ENCODE measurements at regions not wholly inside any gene's neighbourhood (a gene's known extent, or its start where the extent isn't known, plus 50 kb on each side); places are given as distances from the start of the nearest gene placed in this dataset.
"Not testable (repeated sequence)": the region's sequence is repeated elsewhere in the genome, so short reads cannot be mapped to it uniquely, and the experiment has no call there.

DNA sequence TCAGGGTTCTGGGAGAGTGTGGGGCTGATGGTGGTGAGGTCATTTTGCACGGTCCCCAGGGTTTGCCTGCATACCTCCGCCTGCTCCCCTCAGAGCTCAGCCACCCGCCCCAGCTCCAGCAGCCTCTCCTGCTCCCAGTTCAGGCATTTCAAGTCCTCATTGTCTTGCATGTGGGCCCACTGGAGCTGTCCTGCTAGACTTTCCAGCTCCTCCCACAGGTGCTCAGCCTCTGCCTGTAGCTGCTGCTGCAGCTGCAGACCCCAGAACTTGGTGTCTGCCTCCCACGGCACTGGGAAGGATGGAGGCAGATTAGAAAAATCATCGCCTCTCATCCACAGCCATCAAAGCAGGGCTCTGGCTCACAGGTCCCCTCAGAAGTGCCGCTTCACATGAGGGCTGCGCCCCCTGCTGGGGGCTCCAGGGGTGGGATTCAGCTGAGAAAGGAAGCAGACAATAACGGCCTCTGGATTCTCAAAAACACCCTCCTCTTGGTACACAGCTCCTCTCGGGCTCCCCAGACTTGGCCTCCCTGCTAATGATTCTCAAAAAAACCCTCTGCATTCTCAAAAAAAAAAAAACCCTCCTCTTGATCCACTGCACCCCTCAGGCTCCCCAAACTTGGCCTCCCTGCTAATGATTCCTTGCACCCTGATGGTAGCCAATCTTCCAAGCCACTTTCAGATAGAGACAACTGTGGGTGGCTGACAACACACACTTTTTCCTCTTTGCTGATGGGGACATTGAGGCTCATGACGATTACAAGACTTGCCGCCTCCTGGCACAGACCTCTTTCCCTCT is 89.3 kb upstream of the C2CD4B start:
- H3K27me3 ChIP-seq (ENCODE audit: control insufficient read depth, insufficient read depth, low read length): no peaks in the 10 kb centered on the region
- TF ChIP-seq, protein P1, sequence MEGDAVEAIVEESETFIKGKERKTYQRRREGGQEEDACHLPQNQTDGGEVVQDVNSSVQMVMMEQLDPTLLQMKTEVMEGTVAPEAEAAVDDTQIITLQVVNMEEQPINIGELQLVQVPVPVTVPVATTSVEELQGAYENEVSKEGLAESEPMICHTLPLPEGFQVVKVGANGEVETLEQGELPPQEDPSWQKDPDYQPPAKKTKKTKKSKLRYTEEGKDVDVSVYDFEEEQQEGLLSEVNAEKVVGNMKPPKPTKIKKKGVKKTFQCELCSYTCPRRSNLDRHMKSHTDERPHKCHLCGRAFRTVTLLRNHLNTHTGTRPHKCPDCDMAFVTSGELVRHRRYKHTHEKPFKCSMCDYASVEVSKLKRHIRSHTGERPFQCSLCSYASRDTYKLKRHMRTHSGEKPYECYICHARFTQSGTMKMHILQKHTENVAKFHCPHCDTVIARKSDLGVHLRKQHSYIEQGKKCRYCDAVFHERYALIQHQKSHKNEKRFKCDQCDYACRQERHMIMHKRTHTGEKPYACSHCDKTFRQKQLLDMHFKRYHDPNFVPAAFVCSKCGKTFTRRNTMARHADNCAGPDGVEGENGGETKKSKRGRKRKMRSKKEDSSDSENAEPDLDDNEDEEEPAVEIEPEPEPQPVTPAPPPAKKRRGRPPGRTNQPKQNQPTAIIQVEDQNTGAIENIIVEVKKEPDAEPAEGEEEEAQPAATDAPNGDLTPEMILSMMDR (IDR thresholded peaks at IDR 0.05): peak; percentile 33

DNA sequence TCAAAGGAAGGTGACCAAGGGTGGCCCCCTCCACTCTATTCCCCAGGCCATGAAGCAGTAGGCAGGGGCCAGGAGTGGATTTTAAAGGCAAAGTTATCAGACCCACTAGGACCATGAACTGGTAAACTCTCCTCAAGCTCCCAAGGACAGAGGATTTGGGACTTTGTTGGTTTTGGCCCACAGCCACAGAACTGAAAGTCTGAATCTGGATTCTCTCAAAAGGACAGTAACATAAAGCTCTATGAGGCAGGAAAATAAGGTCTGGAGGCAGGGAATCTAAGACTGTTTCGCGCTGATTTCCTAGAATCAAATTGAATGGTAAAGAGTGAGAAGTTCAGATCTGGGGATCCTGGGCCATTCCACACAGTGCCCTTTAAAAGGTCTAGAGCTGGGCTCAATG is 91.3 kb upstream of the C2CD4B start:
- not testable (repeated sequence) for H3K79me2 ChIP-seq; H3K36me3 ChIP-seq (ENCODE audit: control insufficient read depth, insufficient read depth, low read length); H2AFZ ChIP-seq; H3K4me1 ChIP-seq; H3K27ac ChIP-seq; H3K4me2 ChIP-seq (ENCODE audit: low read length); H3K9ac ChIP-seq; H3K9me3 ChIP-seq (ENCODE audit: control insufficient read depth, low read length); H3K27me3 ChIP-seq (ENCODE audit: control insufficient read depth, insufficient read depth, low read length); H3K4me3 ChIP-seq (ENCODE audit: low read depth, low read length)

More for the DNA sequence above, 89.3 kb upstream of the C2CD4B start:
- Histone ChIP-seq H3K4me2 (ENCODE audit: low read length) (no peak overlapping the region), H3K9me3 (ENCODE audit: control insufficient read depth, low read length) (no peaks in the 10 kb centered on the region), H3K4me1 (no peaks in the 10 kb centered on the region), H3K36me3 (ENCODE audit: control insufficient read depth, insufficient read depth, low read length) (no peaks in the 10 kb centered on the region), H2AFZ (no peak overlapping the region), H3K4me3 (ENCODE audit: low read depth, low read length) (no peak overlapping the region), H3K79me2 (no peaks in the 10 kb centered on the region), H3K9ac (no peak overlapping the region), H3K27ac (no peak overlapping the region)

DNA sequence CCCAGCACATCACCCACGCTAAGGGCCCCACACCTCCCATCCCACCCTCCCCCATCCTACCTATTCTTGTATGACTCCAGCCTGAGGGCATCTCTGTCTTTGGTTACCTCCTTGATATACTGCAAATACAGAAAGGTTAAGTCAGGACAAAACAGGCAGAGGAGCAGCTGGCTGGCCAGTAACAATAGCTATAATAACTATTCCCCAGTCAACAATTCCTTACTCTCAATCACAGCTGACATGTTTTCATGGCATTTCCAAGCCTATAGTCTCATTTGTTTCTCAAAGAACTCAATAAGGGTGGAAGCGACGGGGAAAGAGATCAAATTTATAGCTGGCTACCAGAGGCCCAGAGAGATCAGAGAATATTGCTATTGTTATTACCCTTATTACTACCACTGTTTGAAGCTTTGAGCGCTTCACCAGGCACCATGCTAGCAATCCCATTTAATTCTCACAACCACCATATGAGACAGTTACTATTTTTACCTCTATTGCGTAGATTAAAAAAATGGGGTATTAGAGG is 93.0 kb upstream of the C2CD4B start:
- no peaks in the 10 kb centered on the region for H3K79me2 ChIP-seq
- no peaks in the 10 kb centered on the region for H3K4me1 ChIP-seq
- H3K9ac ChIP-seq: no peak overlapping the region
- no peak overlapping the region for H2AFZ ChIP-seq
- H3K9me3 ChIP-seq (ENCODE audit: control insufficient read depth, low read length): no peaks in the 10 kb centered on the region
- H3K27ac ChIP-seq: no peak overlapping the region
- no peaks in the 10 kb centered on the region for H3K36me3 ChIP-seq (ENCODE audit: control insufficient read depth, insufficient read depth, low read length)
- TF ChIP-seq, protein P1 (IDR thresholded peaks at IDR 0.05): no peak
- no peaks in the 10 kb centered on the region for H3K27me3 ChIP-seq (ENCODE audit: control insufficient read depth, insufficient read depth, low read length)
- no peak overlapping the region for H3K4me3 ChIP-seq (ENCODE audit: low read depth, low read length)
- no peak overlapping the region for H3K4me2 ChIP-seq (ENCODE audit: low read length)

DNA sequence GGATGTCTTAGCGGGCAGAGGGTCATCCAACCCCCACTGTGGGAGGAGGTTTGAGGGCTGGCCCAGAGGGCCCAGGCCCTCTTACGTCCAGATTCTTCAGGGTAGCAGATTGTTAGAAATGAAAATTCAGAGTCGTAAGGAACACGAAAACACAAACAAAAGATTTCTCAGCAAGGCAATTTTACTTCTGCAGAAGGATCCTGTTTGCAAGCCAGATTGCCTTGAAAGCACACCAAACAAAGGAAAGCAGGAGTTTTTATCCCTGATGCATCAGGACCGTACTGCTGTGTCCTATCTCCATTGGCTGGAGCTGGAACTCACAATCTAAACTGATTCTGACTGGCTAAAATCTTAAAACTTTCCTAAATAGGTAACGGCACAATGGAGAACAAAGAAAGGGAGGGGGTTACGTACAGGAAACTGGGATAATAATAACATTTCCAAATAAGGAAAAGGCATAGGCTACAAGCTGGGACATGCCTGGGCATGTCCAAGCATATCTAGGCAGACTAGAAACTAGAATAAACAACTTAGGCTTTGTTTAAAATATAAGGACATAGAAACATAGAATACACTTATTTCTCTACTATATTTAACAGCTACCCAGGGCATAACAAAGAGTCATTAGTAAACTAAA is 97.3 kb upstream of the C2CD4B start:
- Histone ChIP-seq H3K4me1 (no peaks in the 10 kb centered on the region), H3K79me2 (no peaks in the 10 kb centered on the region), H3K9me3 (ENCODE audit: control insufficient read depth, low read length) (no peaks in the 10 kb centered on the region), H3K27ac (no peak overlapping the region), H3K4me2 (ENCODE audit: low read length) (no peak overlapping the region), H2AFZ (no peak overlapping the region), H3K27me3 (ENCODE audit: control insufficient read depth, insufficient read depth, low read length) (no peaks in the 10 kb centered on the region), H3K9ac (no peak overlapping the region), H3K36me3 (ENCODE audit: control insufficient read depth, insufficient read depth, low read length) (no peaks in the 10 kb centered on the region), H3K4me3 (ENCODE audit: low read depth, low read length) (no peak overlapping the region)
- TF ChIP-seq, protein P1 (IDR thresholded peaks at IDR 0.05): no peak

DNA sequence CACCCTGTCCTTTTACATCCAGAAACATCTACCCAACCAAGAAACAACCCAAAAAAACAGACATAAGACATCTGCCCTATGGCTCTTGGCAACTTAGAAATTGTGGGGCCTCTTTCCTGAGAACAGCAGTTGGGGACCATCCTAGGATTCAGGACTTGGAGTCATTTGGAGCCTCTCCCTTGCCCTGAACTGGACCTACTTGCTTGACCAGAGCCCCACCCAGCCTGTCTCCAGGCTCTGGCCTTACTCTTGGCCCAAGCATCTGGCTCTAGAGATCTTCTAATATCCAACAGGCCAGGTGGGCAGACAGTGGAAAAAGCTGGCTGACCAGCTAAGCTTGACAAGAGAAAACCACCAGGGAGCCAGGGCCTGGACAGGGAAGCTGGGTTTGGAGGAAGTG is 99.1 kb upstream of the C2CD4B start:
- H2AFZ ChIP-seq: no peak overlapping the region
- no peaks in the 10 kb centered on the region for H3K9me3 ChIP-seq (ENCODE audit: control insufficient read depth, low read length)
- H3K4me2 ChIP-seq (ENCODE audit: low read length): no peak overlapping the region
- H3K4me1 ChIP-seq: no peaks in the 10 kb centered on the region
- H3K27me3 ChIP-seq (ENCODE audit: control insufficient read depth, insufficient read depth, low read length): no peaks in the 10 kb centered on the region
- H3K79me2 ChIP-seq: no peaks in the 10 kb centered on the region
- no peak overlapping the region for H3K27ac ChIP-seq
- H3K9ac ChIP-seq: no peak overlapping the region
- H3K4me3 ChIP-seq (ENCODE audit: low read depth, low read length): no peak overlapping the region
- TF ChIP-seq, protein P1 (IDR thresholded peaks at IDR 0.05): no peak
- no peaks in the 10 kb centered on the region for H3K36me3 ChIP-seq (ENCODE audit: control insufficient read depth, insufficient read depth, low read length)
